Hepatocyte (in vitro differentiated cells): ENCODE measurements at regions not wholly inside any gene's neighbourhood (a gene's known extent, or its start where the extent isn't known, plus 50 kb on each side); places are given as distances from the start of the nearest gene placed in this dataset.
A peak's percentile ranks its signal among the peaks of the same experiment; 100 is the strongest.

Experiments used
- DNase-seq: peaks from one replicate; pipeline ENCODE4 v3.0.0-alpha.2; 2016; ENCODE audit warnings: low spot score
- H2AFZ ChIP-seq: fragments of 200-600 bp; sonication (generic); 2 replicates; pipeline ENCODE4 v1.6.0; 2016; ENCODE audit warnings: antibody characterized with exemption, mild to moderate bottlenecking
- H3K27ac ChIP-seq: fragments of 200-600 bp; sonication (generic); 2 replicates; pipeline ENCODE4 v1.5.1; 2016; ENCODE audit warnings: mild to moderate bottlenecking
- H3K27me3 ChIP-seq: fragments of 200-600 bp; sonication (generic); 2 replicates; pipeline ENCODE4 v1.6.1; 2016
- H3K36me3 ChIP-seq: fragments of 200-600 bp; sonication (generic); replicated peaks from 2 replicates; pipeline ENCODE4 v1.5.1; 2016; ENCODE audit warnings: low read depth; ENCODE audit not compliant: insufficient read depth
- H3K4me1 ChIP-seq: fragments of 200-600 bp; sonication (generic); 2 replicates; pipeline ENCODE4 v1.5.1; 2016; ENCODE audit warnings: mild to moderate bottlenecking, moderate library complexity; ENCODE audit not compliant: insufficient read depth
- H3K4me2 ChIP-seq: fragments of 200-600 bp; sonication (generic); 2 replicates; pipeline ENCODE4 v1.6.0; 2016
- H3K4me3 ChIP-seq: fragments of 200-600 bp; sonication (generic); 2 replicates; pipeline ENCODE4 v1.5.1; 2016; ENCODE audit warnings: mild to moderate bottlenecking
- H3K79me2 ChIP-seq: fragments of 200-600 bp; sonication (generic); 2 replicates; pipeline ENCODE4 v1.6.0; 2017; ENCODE audit warnings: mild to moderate bottlenecking
- H3K9me2 ChIP-seq: fragments of 200-600 bp; sonication (generic); replicated peaks from 2 replicates; pipeline ENCODE4 v1.6.0; 2017; ENCODE audit warnings: mild to moderate bottlenecking; ENCODE audit not compliant: insufficient read depth
- H3K9me3 ChIP-seq: fragments of 200-600 bp; sonication (generic); 2 replicates; pipeline ENCODE4 v1.5.1; 2016; ENCODE audit warnings: low read depth, mild to moderate bottlenecking
- H4K20me1 ChIP-seq: fragments of 200-600 bp; sonication (generic); 2 replicates; pipeline ENCODE4 v1.6.0; 2016; ENCODE audit warnings: mild to moderate bottlenecking; ENCODE audit not compliant: insufficient read depth, poor library complexity, severe bottlenecking
- EZH2 ChIP-seq: fragments of 200-600 bp; sonication (generic); IDR thresholded peaks from 2 replicates; pipeline ENCODE4 v1.6.1; 2016; ENCODE audit warnings: antibody characterized with exemption, mild to moderate bottlenecking, borderline replicate concordance
- EZH2phosphoT487 ChIP-seq: fragments of 200-600 bp; sonication (generic); IDR thresholded peaks from one replicate; pipeline ENCODE4 v1.6.1; 2018; ENCODE audit warnings: antibody characterized with exemption, mild to moderate bottlenecking, low read depth, moderate library complexity; ENCODE audit not compliant: unreplicated experiment, severe bottlenecking
- WGBS: methylation state at CpG from one replicate; pipeline ENCODE4 v1.1.6; 2016; ENCODE audit warnings: low lambda C conversion rate; ENCODE audit errors: missing lambda C conversion rate; 5-methylcytosine and 5-hydroxymethylcytosine counted together
- TF ChIP-seq, protein P1 (sequence below): fragments of 200-600 bp; sonication (generic); IDR thresholded peaks from 2 replicates; pipeline ENCODE4 v1.5.1; 2016; ENCODE audit warnings: antibody characterized with exemption, mild to moderate bottlenecking; ENCODE audit not compliant: poor library complexity

DNA sequence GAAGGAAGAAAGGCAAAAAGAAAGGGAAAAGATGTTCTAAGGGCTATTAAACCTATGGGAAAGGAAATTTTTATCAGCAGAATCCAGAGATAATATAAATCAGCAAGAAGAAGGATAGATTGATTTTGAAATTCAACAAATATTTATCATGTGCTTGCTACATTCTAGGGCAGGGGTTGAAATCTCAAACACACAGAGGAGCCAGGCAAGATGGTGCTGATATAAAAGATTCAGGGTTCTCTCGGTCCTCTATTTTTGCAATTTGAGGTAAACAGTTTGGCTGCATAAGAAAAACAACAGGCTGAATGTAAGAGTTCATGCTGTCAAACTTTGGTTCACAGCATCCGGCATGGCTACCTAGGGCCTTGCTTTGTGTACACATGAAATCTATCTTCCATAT is 109.6 kb upstream of the BMP2 start:
- Histone ChIP-seq H3K9me3 (no peaks in the 10 kb centered on the region), H3K79me2 (no peaks in the 10 kb centered on the region), H3K4me2 (no peak overlapping the region), H2AFZ (no peak overlapping the region), H3K9me2 (no peaks in the 10 kb centered on the region), H3K36me3 (no peaks in the 10 kb centered on the region), H3K27me3 (no peaks in the 10 kb centered on the region), H3K27ac (no peak overlapping the region), H3K4me1 (peaks cover 24% of the 10 kb centered on the region), H4K20me1 (no peaks in the 10 kb centered on the region), H3K4me3 (no peak overlapping the region)
- 91% methylated on average over 2 of the region's 2 CpGs for WGBS
- TF ChIP-seq EZH2 (no peak), EZH2phosphoT487 (no peak)
- TF ChIP-seq, protein P1, sequence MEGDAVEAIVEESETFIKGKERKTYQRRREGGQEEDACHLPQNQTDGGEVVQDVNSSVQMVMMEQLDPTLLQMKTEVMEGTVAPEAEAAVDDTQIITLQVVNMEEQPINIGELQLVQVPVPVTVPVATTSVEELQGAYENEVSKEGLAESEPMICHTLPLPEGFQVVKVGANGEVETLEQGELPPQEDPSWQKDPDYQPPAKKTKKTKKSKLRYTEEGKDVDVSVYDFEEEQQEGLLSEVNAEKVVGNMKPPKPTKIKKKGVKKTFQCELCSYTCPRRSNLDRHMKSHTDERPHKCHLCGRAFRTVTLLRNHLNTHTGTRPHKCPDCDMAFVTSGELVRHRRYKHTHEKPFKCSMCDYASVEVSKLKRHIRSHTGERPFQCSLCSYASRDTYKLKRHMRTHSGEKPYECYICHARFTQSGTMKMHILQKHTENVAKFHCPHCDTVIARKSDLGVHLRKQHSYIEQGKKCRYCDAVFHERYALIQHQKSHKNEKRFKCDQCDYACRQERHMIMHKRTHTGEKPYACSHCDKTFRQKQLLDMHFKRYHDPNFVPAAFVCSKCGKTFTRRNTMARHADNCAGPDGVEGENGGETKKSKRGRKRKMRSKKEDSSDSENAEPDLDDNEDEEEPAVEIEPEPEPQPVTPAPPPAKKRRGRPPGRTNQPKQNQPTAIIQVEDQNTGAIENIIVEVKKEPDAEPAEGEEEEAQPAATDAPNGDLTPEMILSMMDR: no peak
- no peak for DNase-seq

DNA sequence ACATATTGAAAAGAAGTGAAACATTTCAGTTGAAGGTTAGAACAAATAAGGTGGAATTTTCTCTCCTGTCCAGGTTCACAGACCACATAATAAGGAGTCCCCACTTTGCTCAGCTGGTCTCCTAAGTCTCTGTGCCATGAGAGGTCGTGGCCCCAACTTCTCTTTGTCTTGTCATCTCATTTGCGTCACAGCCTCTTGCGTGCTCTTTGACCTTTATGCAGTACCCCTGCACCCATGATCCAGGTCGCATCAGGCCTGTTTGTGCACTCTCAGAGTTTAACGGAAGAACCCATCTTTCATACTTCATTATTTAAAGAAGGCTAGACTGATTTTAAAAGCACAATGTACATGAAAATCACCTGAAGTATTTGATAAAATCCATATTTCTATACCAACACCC is 110.4 kb upstream of the BMP2 start:
- no peak for TF ChIP-seq EZH2phosphoT487
- TF ChIP-seq, protein P1: no peak
- no peak for TF ChIP-seq EZH2
- 78% methylated on average over 5 of the region's 5 CpGs for WGBS
- H3K4me2 ChIP-seq: no peak overlapping the region
- H2AFZ ChIP-seq: no peak overlapping the region
- H3K27ac ChIP-seq: no peak overlapping the region
- H3K27me3 ChIP-seq: no peaks in the 10 kb centered on the region
- H3K79me2 ChIP-seq: no peaks in the 10 kb centered on the region
- H4K20me1 ChIP-seq: no peaks in the 10 kb centered on the region
- no peak overlapping the region for H3K4me3 ChIP-seq
- peaks cover 18% of the 10 kb centered on the region for H3K4me1 ChIP-seq
- no peak for DNase-seq
- no peaks in the 10 kb centered on the region for H3K9me2 ChIP-seq
- H3K36me3 ChIP-seq: no peaks in the 10 kb centered on the region
- H3K9me3 ChIP-seq: no peaks in the 10 kb centered on the region

DNA sequence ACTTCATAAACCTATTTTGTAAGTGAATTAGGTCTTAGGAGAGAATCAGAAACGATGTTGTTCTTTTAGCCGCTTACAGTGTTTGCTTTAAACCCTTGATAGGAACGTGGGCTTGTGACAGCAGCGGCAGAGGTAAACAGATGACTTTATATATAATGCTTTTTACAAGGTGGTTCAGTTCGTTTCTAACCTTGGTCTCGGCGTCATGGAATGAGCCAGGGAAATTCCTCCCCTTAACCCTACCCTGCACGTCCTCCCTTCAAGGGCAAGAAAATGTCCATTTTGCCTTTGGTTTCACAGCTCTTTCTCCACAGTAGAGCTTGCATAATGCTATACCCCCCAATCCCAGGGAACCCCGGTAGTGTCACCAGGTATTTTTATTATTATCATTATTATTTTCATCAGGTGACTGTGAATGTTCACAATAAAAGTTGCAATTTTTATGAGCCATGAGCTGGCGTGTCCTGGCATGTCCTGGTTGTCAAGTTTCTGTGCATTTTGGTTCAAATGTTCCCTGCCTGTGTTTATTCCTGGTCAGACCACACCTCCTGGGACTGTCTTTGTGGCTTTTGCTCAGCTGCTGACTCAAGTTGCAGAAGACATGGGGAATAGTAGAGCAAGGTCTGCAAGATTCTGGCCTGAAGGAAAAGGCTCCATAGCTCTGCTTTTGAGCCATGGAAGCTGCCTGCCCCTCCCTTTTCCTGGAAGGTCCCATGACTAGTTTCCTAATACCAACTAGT is 112.8 kb upstream of the BMP2 start:
- DNase-seq: peak; percentile 40
- H3K36me3 ChIP-seq: no peaks in the 10 kb centered on the region
- TF ChIP-seq EZH2 (no peak), EZH2phosphoT487 (no peak)
- TF ChIP-seq, protein P1: no peak
- H3K27me3 ChIP-seq: no peaks in the 10 kb centered on the region
- peaks cover 12% of the 10 kb centered on the region for H3K4me1 ChIP-seq
- peak overlapping the region; percentile 66 for H3K27ac ChIP-seq
- H2AFZ ChIP-seq: peak overlapping the region; percentile 16
- peak overlapping the region; percentile 32 for H3K4me2 ChIP-seq
- H4K20me1 ChIP-seq: no peaks in the 10 kb centered on the region
- H3K79me2 ChIP-seq: no peaks in the 10 kb centered on the region
- no peaks in the 10 kb centered on the region for H3K9me3 ChIP-seq
- H3K9me2 ChIP-seq: no peaks in the 10 kb centered on the region
- WGBS: 41% methylated on average over 10 of the region's 10 CpGs
- no peak overlapping the region for H3K4me3 ChIP-seq
